UCSD-AML1 (cell line): ENCODE measurements at regions not wholly inside any gene's neighbourhood (a gene's known extent, or its start where the extent isn't known, plus 50 kb on each side); places are given as distances from the start of the nearest gene placed in this dataset.

Experiments used
- DNase-seq: peaks from one replicate; lab custom pipeline; 2025; ENCODE audit not compliant: unreplicated experiment; lab: John Stamatoyannopoulos, UW

DNA sequence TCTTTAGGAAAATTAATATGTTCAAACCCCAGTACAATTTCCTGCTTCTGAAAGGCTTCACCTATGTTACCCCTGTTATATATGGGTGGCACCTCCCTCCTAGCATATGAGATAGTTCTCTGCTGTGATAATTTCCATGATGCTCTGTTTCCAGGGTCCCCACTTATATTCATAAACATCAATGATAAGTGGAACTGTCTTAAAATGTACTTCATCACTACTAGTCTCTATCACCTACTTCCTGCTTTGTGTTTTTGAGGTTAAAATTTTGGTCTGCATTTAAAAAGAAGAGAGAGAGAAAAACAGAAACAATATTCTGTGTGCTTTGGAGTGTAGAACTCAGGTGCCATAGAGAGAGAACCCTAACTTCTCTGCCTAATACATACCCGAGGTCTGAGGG, 234.7 kb downstream of the HTR1A start:
- DNase-seq: no peak

- DNase-seq: no peak
These were observed 235.7 kb downstream of the HTR1A start for GRCh38 chr5:63726496-63726895.

DNA sequence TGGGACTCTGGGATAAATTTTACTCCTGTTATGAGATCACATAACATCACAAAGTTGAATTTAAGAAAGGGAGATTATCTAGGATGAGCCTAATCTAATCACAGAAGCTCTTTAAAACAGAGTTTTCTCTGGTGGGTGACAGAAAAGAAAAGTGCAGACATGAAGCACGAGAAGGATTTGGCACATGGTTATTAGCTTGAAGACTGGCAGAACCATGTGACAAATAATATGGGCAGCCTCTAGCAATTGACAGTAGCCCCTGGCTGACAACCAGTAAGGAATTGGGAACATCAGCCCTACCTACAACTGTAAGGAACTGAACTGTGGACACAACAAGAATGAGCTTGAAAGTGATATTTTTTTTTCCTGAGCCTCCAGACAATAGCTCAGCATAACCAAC, 243.1 kb downstream of the HTR1A start:
- DNase-seq: no peak

- DNase-seq: no peak
These were observed 262.0 kb downstream of the HTR1A start for GRCh38 chr5:63700241-63700640.

GRCh38 chr5:63697811-63698210, 264.4 kb downstream of the HTR1A start:
- DNase-seq: no peak

GRCh38 chr5:63690546-63690945, 271.7 kb downstream of the HTR1A start:
- DNase-seq: no peak

DNA sequence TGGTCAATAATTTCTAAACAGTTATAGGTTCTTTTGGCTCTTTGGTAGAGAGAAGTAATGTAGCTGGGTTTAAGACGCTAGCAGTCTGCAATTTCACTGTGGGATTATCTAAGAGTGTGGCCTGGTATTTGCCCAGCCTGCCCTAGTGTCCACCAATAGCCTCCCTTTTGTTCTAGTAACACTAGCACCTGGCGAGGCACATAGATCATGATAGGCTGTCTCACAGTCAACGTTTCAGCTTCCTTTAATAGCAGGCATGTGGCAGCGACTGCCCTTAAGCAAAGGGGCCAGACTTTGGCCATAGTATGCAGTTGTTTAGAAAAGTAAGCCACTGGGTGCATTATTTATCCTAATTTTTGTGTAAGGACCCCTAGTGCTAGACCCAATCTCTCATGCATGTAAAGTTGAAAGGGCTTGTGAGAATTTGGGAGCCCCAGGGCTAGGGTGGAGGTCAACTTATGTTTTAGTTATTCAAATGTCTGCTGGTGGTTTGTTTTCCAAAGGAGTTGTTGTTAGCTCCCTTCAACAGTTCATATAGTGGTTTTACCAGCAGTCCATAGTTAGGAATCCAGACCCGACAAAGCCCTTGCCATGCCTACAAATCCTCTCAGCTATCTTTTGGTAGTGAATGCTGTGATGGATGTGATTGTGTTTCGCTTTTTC, 274.3 kb downstream of the HTR1A start:
- DNase-seq: no peak

DNA sequence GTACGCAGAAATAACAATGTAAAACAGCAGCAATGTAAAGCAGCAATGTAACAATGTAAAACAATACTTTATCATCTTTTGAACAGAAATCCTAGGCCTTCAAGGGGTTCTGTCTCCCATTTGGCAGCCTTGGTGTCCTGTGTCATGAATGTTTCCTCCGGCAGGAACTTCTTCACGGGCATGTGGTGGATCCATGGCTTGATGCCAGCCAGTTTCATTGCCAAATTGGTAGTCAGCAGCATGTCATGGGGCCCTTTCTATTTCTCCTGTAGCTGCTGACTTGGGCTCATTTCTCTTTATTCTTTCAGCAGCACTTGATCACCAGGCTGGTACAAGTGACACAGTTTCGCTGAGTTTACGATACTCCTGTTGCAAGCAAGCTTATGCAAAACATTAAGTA, 275.3 kb downstream of the HTR1A start:
- no peak for DNase-seq

DNA sequence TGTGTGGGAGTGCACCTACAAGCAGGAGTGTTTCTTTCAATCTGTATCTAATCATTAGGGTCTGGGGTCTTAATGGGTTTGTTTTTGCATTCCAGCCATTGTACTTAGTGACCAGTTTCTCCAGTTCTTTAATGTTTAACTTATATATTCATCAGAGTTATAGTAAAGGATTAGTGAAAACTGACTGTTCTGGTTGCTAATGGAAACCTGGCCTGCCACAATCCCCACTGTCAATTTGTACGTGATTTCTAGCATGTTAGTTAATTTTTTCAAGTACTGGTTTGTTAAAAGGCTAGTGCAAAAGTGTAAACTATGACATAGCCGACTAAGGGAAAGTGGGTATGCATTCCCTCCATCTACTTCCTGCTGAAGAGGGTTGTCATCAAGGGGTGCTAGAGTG, 276.1 kb downstream of the HTR1A start:
- no peak for DNase-seq

- no peak for DNase-seq
These were observed 276.8 kb downstream of the HTR1A start for GRCh38 chr5:63685454-63685853.

DNA sequence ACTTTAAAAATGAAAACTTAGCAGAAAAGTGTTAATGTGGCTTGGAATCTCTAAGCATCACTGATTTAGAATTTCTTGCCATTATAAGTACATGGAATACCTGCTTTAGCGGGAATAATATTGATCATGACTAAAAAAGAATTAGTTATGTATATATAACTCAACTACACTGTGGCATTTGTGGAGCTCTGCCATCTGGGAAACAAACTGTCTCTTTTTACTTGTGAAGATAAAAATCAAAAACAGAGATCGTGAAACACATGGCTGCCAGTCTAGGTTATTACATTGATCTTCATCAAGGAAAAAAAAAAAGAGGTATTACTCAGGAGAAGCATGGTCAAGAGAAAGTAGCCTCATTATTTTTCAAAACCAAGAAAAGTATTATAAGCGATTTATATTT, 287.4 kb downstream of the HTR1A start:
- DNase-seq: no peak

DNA sequence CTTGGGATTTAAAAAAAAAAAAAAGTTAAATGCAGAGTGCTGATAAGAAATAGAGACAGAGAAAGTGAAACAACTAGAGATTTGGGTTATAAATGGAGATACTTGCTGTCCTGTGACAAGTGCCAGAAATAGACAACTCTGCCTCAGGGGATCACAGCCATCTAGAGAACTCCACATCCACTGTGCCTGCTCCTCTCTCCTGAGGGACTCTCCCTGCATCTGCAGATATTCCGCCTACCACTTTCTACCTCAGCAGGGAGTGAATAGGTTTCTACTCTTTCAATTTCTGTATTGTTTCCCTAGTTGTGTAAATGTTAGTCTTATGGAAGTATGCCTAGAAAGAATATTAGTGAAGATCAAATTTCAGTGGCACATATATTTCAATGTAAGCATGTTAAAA, 307.2 kb downstream of the HTR1A start:
- no peak for DNase-seq

- DNase-seq: no peak
These were observed 311.7 kb downstream of the HTR1A start for GRCh38 chr5:63650581-63650980.

DNA sequence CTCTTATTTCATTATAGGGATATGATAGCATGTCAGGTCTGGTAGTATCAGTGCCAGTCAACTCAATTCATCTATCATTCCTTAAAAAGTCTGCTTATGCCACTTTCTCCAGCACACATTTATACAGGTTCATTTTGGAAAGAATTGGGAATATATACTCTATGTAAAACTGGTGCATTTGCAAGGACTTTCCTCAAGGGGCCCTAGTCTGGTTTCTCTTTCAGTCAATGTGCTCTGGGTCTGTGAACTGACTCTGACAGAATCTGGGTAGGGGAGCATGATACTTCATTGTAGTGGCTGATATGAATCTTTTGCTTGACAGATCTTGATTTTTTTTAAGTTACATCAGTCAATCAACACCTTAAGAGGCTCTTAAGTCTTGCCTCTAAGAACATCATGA, 313.9 kb downstream of the HTR1A start:
- no peak for DNase-seq

GRCh38 chr5:63629951-63630630, 332.2 kb downstream of the HTR1A start:
- DNase-seq: no peak

DNA sequence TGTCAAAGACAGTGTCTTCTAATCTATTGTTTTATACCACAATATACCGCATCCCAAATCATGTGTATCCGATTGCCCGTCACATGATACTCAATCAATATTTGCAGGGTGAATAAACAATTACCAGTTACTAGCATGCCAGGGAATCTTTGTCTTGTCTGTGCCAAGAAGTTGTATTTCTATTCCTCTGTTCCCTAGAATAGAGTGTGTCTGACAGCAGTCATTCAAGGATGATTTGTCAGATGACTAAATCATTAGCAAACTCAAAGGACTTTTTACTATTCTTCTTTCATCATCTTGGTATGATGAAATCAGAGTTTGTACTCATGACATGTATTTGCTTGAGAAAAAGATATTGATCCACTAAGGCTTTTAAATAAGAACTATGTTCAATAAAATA, 348.8 kb downstream of the HTR1A start:
- no peak for DNase-seq

DNA sequence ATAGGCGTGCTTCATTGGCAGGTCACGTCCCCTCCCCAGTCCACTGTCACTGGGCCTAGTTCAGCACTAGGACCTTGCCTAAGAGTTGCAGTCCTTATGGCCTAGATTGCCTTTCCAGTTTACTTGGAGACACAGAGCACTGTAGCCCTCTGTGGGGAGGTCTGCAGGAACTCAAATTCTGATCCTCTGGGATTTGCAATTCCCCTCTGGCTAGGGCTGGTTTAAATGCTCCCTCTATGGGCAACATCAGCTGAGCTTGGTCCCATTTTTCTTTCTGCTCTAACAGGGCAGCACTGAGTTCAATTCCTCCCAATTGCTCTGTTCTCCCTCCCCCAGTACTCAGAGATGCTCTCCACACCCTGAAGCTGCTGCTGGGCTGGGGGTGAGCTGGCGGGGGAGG, 358.2 kb downstream of the HTR1A start:
- no peak for DNase-seq

GRCh38 chr5:63602971-63603370, 359.3 kb downstream of the HTR1A start:
- DNase-seq: no peak

- no peak for DNase-seq
These were observed 366.0 kb downstream of the HTR1A start for GRCh38 chr5:63596254-63596653.

DNA sequence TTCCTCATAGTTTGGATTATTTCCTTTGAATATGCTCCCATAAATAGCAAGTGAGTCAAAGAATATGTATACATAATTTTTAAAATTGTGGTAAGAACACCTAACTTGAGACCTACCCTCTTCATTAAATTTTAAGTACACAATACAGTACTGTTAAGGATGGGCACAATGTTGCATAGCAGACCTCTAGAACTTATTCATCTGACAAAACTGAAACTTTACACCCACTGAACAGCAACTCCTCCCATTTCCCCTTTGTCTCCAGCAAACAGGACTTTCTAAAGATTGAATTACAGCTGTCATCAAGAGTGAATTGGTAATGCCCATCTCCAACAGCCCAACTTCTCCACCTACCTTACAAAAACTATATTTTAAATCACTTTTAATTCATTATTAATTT, 388.9 kb downstream of the HTR1A start:
- DNase-seq: no peak

DNA sequence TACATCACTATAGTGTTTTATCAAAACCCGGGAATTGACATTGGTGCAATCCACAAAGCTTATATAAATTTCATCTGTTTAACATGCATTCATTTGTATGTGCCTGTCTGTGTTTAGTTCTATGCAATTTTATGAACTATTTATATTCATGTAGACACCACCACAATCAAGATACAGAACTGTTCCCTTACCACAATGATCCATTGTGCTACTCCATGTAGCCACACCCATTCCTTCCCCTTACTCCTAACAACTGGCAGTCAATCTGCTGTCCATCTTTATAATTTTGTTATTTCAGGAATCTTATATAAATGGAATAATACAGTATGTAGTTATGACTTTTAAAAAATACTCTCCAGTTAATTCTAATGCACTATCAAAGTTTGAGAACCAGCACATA, 389.5 kb downstream of the HTR1A start:
- DNase-seq: no peak

DNA sequence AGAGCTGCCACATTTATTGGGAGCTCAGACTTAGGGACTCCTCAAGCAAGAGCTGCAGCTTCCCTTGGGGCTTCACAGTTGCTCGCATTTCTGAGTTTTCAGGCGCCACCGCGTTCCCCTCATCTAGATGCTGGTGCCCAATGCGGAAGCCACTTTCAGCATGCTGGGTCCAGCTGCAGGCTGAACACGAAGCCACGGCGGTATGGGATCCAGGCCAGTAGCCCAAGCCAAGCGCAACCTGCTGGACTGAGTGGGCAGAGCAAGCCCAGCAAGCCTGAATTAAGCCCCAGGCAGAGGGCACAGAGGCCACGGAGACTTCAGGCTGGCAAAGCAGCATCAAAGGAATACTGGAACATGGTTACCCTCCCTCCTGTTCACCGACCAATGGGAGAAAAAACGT, 391.5 kb downstream of the HTR1A start:
- DNase-seq: no peak

- no peak for DNase-seq
These were observed 397.5 kb downstream of the HTR1A start for GRCh38 chr5:63564789-63565188.
